ENCODE measurements at regions not wholly inside any gene's neighbourhood (a gene's known extent, or its start where the extent isn't known, plus 50 kb on each side); places are given as distances from the start of the nearest gene placed in this dataset.

DNA sequence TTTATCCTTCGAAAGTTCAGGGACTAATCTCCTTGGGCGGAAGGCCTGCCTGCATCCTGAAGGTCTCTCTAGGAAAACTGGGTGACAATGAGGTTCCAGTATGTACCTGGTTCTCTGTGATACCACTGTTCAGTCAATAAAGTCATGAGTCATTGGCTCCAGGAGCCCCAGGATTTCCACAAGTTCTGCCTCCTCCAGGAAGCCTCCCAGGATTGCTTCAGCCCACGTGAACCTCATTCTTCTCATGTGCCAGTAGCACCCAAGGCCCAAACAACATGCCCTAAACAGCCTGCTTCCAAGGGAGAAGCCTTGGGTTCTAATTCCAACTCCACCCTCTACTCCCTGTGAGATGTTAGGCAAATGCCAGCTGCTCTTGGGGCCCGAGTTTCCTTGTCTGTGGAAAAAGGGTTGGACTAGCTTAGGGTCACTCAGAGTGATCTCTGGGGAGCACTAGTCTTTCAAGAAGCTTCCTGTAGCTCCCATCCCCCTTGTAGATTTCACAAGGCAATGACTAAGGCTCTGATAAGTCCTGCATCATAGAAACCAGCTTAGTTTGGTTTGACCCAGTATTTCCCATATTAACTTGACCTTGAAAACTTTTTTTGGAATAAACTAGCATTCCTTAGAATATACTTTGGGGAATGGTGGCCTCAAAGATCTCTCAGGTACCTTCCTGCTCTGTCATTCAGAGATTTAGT is 118.3 kb upstream of the ATP2B2 start:
- no peak for TF ChIP-seq TOX (CRISPR knock-in tag; IDR thresholded peaks at IDR 0.05; ENCODE audit: borderline replicate concordance)
- TF ChIP-seq GLIS3 (CRISPR knock-in tag; IDR thresholded peaks at IDR 0.05): no peak
- TF ChIP-seq TCF4 (CRISPR knock-in tag; IDR thresholded peaks at IDR 0.05; ENCODE audit: borderline replicate concordance): no peak
- no peak for TF ChIP-seq ESRRG (CRISPR knock-in tag; IDR thresholded peaks at IDR 0.05)
- no peak for TF ChIP-seq ARNTL (CRISPR knock-in tag; IDR thresholded peaks at IDR 0.05; ENCODE audit: borderline replicate concordance, low read depth)
- TF ChIP-seq, protein P1, sequence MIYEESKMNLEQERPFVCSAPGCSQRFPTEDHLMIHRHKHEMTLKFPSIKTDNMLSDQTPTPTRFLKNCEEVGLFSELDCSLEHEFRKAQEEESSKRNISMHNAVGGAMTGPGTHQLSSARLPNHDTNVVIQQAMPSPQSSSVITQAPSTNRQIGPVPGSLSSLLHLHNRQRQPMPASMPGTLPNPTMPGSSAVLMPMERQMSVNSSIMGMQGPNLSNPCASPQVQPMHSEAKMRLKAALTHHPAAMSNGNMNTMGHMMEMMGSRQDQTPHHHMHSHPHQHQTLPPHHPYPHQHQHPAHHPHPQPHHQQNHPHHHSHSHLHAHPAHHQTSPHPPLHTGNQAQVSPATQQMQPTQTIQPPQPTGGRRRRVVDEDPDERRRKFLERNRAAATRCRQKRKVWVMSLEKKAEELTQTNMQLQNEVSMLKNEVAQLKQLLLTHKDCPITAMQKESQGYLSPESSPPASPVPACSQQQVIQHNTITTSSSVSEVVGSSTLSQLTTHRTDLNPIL (CRISPR knock-in tag; IDR thresholded peaks at IDR 0.05; ENCODE audit: low read depth): no peak
- no peak for TF ChIP-seq SNAI2 (CRISPR knock-in tag; IDR thresholded peaks at IDR 0.05)
- no peak for ATAC-seq

DNA sequence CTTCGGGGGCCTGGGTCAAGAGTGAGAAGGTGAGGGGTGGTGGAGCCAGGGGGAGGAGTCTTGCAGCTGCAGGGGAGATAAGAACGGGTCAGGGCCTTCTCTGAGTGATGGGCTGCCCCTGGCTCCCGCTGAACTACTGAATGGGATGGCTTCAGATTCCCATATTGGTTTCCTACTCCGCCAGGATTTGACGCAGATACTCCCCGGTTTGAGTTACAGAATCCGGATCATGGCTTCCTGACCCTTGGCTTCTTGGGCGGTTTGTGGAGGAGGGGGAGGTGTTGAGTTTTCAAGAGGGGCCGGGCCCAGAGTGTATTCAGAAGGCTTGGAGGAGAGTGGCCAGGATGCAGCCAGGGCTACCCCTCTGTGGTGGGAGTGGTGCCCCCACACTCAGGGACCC is 119.9 kb upstream of the ATP2B2 start:
- ATAC-seq: no peak
- TF ChIP-seq ZNF565 (CRISPR knock-in tag; conservative IDR thresholded peaks at IDR 0.05; ENCODE audit: low read depth) (no peak), ZNF8 (CRISPR knock-in tag; IDR thresholded peaks at IDR 0.05) (no peak), TSHZ2 (CRISPR knock-in tag; IDR thresholded peaks at IDR 0.05) (no peak), BACH2 (CRISPR knock-in tag; IDR thresholded peaks at IDR 0.05; ENCODE audit: borderline replicate concordance) (no peak), TOX (CRISPR knock-in tag; IDR thresholded peaks at IDR 0.05; ENCODE audit: borderline replicate concordance) (no peak), OSR1 (CRISPR knock-in tag; IDR thresholded peaks at IDR 0.05) (no peak), ISL1 (CRISPR knock-in tag; IDR thresholded peaks at IDR 0.05) (no peak), PPARA (CRISPR knock-in tag; IDR thresholded peaks at IDR 0.05; ENCODE audit: borderline replicate concordance) (no peak), POU6F1 (CRISPR knock-in tag; IDR thresholded peaks at IDR 0.05; ENCODE audit: borderline replicate concordance, low read depth) (no peak)
- TF ChIP-seq, protein P2, sequence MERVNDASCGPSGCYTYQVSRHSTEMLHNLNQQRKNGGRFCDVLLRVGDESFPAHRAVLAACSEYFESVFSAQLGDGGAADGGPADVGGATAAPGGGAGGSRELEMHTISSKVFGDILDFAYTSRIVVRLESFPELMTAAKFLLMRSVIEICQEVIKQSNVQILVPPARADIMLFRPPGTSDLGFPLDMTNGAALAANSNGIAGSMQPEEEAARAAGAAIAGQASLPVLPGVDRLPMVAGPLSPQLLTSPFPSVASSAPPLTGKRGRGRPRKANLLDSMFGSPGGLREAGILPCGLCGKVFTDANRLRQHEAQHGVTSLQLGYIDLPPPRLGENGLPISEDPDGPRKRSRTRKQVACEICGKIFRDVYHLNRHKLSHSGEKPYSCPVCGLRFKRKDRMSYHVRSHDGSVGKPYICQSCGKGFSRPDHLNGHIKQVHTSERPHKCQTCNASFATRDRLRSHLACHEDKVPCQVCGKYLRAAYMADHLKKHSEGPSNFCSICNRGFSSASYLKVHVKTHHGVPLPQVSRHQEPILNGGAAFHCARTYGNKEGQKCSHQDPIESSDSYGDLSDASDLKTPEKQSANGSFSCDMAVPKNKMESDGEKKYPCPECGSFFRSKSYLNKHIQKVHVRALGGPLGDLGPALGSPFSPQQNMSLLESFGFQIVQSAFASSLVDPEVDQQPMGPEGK (CRISPR knock-in tag; IDR thresholded peaks at IDR 0.05; ENCODE audit: borderline replicate concordance): no peak

GRCh38 chr3:10627884-10628572 is 122.6 kb upstream of the ATP2B2 start:
- ATAC-seq: no peak
- no peak for TF ChIP-seq ZNF565 (CRISPR knock-in tag; conservative IDR thresholded peaks at IDR 0.05; ENCODE audit: low read depth)
- TF ChIP-seq ZFP3 (CRISPR knock-in tag; IDR thresholded peaks at IDR 0.05): no peak
- no peak for TF ChIP-seq CSDC2 (CRISPR knock-in tag; IDR thresholded peaks at IDR 0.05)
- no peak for TF ChIP-seq RARB (CRISPR knock-in tag; IDR thresholded peaks at IDR 0.05)
- no peak for TF ChIP-seq BACH2 (CRISPR knock-in tag; IDR thresholded peaks at IDR 0.05; ENCODE audit: borderline replicate concordance)
- TF ChIP-seq, protein P1 (CRISPR knock-in tag; IDR thresholded peaks at IDR 0.05; ENCODE audit: low read depth): no peak
- TF ChIP-seq TCF4 (CRISPR knock-in tag; IDR thresholded peaks at IDR 0.05; ENCODE audit: borderline replicate concordance): no peak
- TF ChIP-seq ZNF8 (CRISPR knock-in tag; IDR thresholded peaks at IDR 0.05): no peak
- no peak for TF ChIP-seq SNAI2 (CRISPR knock-in tag; IDR thresholded peaks at IDR 0.05)
- no peak for TF ChIP-seq TSHZ2 (CRISPR knock-in tag; IDR thresholded peaks at IDR 0.05)
- TF ChIP-seq POU6F1 (CRISPR knock-in tag; IDR thresholded peaks at IDR 0.05; ENCODE audit: borderline replicate concordance, low read depth): no peak
